ENCODE measurements at regions not wholly inside any gene's neighbourhood (a gene's known extent, or its start where the extent isn't known, plus 50 kb on each side); places are given as distances from the start of the nearest gene placed in this dataset.

- TF ChIP-seq REST (IDR thresholded peaks at IDR 0.05; ENCODE audit: low read depth, low read length), result no peak
Observed at GRCh38 chr15:94889153-94889552, 657.8 kb downstream of the MCTP2 start (continued).

GRCh38 chr15:94893091-94893490 is 661.7 kb downstream of the MCTP2 start:
- Histone ChIP-seq H3K9me2 (no peaks in the 10 kb centered on the region), H3K79me2 (ENCODE audit: insufficient read depth) (no peaks in the 10 kb centered on the region), H3K4me2 (no peak overlapping the region), H3K27me3 (ENCODE audit: insufficient read depth) (no peaks in the 10 kb centered on the region), H3K36me3 (replicated peaks in 1 of 2; ENCODE audit: control insufficient read depth in 1 of 2, insufficient read depth in 2 of 2, low read length in 1 of 2) (no peaks in the 10 kb centered on the region), H3F3A (replicated peaks; ENCODE audit: insufficient read depth) (no peaks in the 10 kb centered on the region), H3K9ac (no peak overlapping the region), H4K20me1 (ENCODE audit: insufficient read depth) (no peaks in the 10 kb centered on the region), H3K9me3 (0 out of 2 replicates have a peak, but pooled peaks cover 5% of the 10 kb centered on the region), H2AFZ (ENCODE audit: low read depth) (no peak overlapping the region), H3K4me3 (ENCODE audit: low read depth in 2 of 2, low read length in 1 of 2) (no peak overlapping the region), H3K27ac (ENCODE audit: low read depth in 2 of 2, low read length in 1 of 2) (no peak overlapping the region), H3K4me1 (ENCODE audit: control insufficient read depth in 1 of 2, insufficient read depth in 2 of 2, low read depth in 1 of 2, low read length in 1 of 2) (no peaks in the 10 kb centered on the region)
- TF ChIP-seq YY1 (IDR thresholded peaks at IDR 0.05; ENCODE audit: low read depth) (no peak), MEF2A (IDR thresholded peaks at IDR 0.05; ENCODE audit: borderline replicate concordance, low read depth) (no peak), USF1 (IDR thresholded peaks at IDR 0.05; ENCODE audit: borderline replicate concordance, low read depth) (no peak), IRF3 (IDR thresholded peaks at IDR 0.05; ENCODE audit: low read depth, low read length) (no peak), ZBTB33 (IDR thresholded peaks at IDR 0.05; ENCODE audit: borderline replicate concordance, low read depth) (no peak), NFIC (IDR thresholded peaks at IDR 0.05; ENCODE audit: borderline replicate concordance) (no peak), MAX (IDR thresholded peaks at IDR 0.05; ENCODE audit: low read depth) (no peak), MXI1 (IDR thresholded peaks at IDR 0.05; ENCODE audit: low read depth, low read length) (no peak)
- CTCF ChIA-PET, result no interaction called here
- POLR2A ChIA-PET, result interaction anchor here (0.5 kb wide), 1 partner anchor 545 kb away, joined by 3 read pairs; no protein-coding TSS in a partner anchor
- DNase-seq, result no peak
